GM21367 (cell line): ENCODE measurements at regions not wholly inside any gene's neighbourhood (a gene's known extent, or its start where the extent isn't known, plus 50 kb on each side); places are given as distances from the start of the nearest gene placed in this dataset.

Experiments
- ATAC-seq: cut with Tn5 transposase; IDR thresholded peaks from one replicate; pipeline ENCODE4 v1.9.1; 2021; ENCODE audit not compliant: unreplicated experiment

DNA sequence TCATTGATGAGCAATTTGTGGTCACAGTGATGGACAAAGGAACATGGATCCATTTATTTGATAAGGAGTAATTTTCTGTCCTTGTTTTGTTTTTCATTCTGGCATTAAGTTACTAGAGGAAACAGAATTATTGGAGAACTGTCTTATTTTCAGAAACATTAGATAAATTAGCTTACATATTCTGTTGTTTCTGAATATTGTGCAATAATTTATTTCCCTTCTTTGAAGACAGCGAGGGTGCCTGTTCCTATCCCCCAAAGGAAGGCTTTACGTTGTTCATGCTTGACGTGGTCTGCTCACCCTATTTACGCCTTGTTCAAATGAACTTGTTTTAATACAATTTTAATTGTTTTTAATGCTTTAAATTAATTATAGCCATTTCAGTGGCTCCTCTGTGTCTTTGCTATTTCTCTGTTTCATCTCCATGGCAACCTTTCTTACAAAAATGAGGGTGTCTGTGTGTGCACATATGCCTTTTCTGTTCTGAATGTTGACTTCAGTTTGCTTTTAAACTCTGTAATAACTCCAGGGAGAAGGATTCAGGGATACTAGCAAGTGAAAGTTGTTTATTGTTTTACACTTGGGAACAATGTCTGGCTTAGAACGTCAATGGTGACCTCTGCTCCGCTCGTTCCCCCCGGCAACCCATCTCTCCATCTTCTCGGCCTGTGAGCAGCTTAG is 138.3 kb upstream of the PLET1 start:
- no peak for ATAC-seq

DNA sequence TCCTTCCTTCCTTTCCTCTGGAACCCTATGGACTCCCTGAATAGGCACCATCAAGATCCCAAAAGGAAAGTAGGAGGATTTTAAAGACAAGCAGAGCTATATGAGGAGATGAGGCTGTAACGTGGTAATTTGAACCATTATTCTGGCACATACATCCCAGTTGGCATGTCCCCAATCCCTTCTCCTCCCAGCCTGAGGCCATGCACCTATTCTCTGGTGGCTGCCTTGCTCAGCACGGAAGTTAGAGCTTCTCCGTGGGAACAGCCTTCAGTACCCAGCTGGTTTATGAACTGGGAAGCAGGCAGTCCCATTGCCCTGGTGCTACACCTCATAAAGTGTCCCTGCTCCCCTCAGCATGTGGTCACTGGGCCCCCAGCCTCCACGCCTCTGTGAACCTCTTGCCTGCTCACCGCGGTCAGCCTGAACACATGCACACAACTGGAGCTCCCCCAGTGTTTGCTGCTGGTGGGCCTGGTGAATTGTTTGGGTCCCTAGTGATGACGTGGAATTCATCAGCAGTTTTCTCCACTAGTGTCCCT is 139.9 kb upstream of the PLET1 start:
- no peak for ATAC-seq

DNA sequence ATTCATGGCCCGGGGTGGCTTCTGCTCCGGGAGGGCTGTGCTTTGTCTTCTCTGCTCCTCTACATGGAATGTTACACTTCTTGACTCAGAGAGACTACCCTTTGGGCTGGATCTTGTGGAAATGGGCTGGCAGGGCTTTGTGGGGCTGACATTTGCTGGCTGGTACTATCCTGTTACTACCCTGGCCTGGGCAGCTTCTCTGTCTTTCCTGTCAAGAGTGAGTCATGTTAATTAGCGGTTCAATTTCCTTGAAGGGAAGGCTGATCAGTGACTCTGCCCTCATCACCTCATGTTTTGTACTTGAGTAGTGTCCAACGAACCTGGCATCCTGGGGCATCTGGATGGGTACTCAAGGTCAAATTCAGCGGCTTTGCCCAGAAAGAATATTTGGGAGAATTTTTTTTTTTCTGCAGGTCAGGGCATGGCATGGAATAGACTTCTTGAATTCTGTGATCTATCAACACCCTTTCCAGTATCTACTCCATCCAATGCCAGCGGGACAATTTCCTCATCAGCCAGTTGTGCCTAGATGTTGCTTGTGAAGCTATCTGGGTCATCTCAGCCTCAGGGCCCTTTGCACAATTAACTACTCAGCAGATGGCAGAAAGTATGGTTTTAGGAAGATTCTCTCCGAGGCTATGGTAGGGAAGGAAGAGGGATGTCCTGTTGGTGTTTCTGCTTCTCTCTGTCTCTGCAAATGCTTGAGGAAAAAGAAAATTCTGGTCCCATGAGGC is 140.5 kb upstream of the PLET1 start:
- ATAC-seq = no peak

DNA sequence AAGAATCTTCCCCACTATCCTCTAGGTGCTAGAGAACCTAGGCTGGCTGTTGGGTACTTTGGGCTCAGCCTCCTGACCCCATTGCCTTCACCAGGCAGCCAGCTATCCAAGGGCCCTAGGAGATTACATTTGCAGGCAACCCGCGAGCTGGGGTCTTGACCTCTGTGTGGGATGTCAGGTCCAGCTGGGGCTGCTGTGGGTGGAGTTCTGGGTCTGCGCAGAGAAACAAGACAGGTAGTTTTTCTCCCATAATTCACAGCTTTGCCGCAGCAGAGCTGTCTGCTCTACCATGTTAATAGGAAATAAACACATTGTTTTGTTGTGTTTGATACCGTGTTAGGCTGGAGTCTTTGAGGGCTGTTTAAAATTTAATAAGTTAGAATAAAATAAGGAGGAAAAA is 142.8 kb upstream of the PLET1 start:
- ATAC-seq = no peak

DNA sequence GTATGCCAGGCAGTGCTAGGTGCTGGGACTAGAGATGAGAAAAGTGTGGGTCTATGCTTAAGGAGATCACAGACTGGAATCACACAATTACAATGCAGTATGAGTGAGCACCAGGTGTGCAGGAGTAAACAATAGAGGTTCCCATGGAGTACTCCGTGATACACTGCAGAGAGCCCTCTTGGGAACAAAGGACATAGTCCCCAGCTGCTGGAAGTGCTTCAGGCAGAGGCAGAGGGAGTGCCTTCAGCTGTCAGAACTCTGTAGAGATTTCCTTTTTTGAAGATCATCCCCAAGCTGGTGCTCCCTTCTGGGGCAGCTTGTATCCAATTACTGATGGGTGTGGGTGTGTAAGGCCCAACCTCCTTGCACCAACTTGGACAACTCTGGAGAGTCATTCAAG is 143.5 kb upstream of the PLET1 start:
- no peak for ATAC-seq

DNA sequence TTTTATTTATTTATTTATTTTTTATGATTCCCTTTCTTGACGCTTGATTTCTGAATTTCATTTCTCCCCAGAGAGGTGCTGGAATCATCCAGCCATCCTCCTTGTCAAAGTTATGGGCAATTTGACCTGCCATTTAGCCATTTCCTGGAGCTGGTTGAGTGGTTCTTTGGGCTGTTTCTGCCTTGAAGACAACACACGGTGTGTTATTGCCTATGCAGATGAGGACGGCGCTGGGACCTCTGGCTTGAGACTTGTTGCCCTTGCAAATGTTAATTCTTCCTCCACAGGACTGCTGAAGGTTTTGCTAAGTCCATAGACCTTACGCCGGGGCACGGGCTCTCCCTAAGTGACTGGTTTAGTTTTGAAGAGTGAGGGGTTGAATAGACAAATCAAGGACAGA is 147.9 kb upstream of the PLET1 start:
- no peak for ATAC-seq

DNA sequence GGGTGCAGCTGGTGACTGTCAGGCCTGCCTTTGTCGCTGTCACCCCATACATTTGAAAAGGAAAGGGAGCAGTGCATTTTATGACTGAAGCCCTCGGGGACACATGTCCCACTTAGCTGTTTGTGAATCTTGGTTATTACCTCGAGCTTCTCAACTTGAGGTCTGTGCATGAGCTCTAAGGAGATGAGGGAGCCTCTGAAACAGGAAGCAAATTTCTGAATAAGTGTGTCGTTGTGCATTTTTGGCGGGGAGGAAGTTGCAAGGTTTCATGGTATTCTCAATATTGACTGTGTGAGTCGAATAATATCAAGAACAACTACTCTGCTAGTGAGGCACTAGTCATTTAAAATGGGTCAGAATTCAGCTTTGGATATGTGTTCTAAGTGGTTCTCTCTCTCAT is 149.7 kb upstream of the PLET1 start:
- no peak for ATAC-seq

DNA sequence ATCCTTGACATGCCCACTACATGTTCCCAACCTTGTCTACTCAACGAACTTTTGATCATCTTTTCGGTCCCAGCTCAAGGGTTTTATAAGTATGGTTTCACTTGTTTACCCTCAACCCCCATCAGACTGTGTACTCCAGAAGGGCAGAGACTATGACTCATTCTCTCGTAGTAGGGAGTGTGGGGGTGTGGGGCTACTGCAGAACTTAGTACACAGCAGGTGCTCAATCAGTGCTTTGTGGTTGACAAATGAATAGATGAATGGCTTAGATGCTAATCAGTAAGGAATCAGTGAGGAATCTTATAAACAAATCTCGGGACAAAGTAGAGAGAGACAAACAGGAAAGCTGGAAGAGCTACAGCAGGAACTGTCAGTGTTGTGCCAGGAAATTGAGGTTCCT is 151.7 kb upstream of the PLET1 start:
- ATAC-seq = no peak

DNA sequence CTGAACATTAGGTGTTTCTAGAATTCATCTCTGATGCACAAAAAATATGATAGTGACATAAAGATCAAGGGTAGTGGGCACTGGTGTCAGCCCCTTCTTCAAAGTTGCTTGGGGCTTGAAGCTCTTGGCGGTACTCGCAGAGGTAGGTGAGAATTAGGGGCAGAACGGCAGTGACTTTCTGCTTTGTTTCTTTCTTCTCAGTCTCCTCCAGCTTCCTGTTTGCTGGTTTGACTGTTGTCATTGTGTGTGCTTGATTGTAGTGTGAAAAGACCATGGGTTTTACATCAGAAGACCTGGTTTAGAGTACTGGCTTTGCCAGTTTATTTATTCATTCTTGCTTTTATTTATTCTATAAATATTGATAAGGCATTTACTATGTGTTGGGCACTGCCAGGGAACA is 156.7 kb upstream of the PLET1 start:
- ATAC-seq = no peak

DNA sequence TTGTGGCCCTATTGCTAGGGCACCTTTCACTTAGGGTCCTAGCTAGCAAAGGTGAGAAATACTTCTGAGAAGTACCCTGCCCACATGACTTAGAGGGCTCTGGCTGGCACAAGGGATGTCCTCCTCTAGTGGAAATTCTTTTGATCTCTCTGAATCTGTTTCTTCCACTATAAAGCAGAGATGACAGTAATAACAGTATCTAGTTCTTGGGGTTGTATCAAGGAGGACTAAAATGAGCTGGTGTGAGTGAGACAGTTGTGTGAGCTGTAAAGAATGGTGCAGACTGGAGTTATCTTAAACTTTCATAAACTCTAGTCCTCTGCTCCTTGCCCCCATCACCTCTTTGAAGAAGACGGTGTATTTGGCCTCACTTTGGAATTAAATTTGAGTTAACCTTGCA is 157.8 kb upstream of the PLET1 start:
- no peak for ATAC-seq

DNA sequence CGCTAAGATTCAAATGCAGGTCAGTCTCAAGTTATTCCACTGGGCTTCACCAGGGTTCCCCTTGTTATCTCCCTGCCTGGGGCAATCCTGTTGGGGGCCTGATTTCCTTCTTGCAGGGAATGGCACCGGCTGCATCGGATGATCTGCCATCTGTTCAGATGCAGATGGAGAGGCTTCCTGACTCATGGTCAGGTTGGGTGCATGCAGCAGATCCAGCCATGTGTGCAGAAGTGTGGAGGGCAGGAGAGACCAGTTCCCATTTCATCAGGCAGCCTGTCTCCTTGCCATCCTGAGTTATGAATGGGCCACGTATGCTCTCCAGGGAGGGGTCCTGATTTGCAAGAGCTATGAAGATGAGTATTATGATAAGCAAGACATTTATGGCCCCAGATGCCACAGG is 161.2 kb upstream of the PLET1 start:
- ATAC-seq = no peak

DNA sequence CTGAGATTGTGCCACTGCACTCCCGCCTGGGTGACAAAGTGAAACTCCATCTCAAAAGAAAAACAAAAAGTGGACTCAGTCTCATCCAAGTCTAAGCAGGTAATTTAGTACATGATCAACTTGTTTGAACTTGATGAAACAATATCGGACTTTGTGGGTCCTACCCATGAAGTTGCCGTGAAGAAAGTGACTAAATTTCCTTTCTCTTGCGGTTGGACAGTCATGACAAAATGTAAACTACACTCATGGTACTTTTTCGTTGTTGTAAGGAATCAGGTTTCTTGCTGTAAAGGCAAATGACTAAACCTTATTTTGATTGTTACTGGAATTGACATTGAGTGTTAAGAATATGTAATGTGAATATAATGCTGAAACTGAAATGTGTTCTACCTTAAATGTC is 164.5 kb upstream of the PLET1 start:
- ATAC-seq = no peak

DNA sequence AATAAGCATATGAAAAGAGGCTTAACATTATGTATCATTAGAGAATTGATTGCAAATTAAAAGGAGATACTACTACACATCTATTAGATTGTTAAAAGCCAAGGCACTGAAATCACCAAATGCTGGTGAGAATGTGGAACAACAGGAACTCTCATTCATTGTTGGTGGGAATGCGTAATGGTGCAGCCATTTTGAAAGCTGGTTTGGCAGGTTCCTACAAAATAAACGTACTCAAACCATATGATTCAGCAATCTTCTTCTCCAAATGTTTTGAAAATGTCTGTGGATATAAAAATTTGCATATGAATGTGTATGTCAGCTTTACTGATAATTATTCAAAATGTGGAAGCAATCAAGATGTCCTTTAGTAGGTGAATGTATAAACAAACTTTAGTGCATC is 176.4 kb upstream of the PLET1 start:
- no peak for ATAC-seq

DNA sequence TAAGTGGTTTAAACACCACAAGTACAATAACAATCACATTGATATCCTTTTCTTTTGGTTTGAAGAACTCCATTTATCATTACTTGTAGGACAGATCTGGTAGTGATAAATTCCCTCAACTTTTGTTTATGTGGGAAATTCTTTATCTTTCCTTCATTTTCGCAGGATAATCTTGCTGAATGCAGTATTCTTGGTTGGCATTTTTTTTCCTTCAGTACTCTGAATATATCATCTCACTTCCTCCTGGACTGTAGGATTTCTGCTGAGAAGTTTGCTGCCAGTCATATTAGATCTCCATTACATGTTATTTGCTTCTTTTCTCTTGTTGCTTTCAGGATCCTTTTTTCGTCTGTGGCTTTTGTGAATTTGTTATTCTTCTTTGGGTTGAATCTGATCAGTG is 179.0 kb upstream of the PLET1 start:
- no peak for ATAC-seq

DNA sequence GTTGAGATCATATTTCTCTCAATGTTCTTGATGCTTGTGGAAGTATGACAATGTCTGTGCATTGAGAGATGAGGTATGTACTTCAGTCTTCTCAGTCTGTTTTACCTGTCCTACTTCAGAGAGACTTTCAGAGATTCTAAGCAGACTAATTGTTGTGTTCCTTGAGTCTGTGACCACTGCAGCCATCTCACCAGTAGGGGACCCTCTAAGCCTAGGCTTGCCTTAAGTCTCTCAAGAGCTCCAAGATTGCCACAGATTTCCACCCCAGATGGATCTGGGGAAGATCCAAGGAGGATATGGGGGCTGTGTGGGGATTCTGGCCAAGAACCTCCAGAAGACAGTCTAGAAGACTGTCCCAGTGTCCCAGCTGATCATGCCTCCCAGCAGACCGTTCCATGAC is 179.9 kb upstream of the PLET1 start:
- no peak for ATAC-seq

DNA sequence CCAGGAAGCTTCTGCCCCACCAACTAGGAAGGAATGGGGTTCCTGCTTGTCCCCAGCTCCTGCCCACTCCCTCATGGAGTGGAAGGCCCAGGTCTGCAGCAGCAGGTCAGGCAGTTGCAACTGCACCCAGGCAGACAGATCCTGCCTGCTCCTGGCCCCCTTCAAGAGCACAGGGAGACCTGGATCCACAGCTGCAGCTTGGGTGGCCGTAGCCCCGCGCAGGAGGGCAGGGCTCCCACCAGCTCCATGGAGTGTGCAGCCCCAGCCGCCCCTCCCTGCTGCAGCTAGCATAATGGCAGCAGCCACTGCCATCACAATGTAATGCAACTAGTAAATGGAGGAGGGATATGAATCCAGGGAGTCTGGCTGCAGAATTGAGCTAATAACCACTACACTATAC is 187.5 kb upstream of the PLET1 start:
- ATAC-seq = no peak

DNA sequence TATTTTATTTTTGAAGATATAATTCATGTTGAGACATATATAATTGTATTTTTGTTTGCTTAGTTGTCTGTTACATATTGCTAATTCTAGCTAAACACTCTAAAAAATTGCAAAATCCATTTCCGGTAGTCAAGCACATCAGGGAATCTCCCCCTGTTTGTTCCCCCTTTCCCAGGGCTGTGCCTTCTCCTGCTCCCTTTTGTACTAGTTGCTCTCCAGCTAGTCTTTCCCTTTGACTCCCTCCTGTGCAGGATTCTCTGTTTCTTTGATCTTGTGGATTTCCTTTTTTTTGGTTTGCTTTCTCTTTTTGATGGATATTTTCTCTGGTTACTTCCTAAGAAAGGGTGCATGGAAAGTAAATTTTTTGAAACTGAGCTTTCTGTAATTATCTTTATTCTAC is 188.1 kb upstream of the PLET1 start:
- ATAC-seq = no peak

DNA sequence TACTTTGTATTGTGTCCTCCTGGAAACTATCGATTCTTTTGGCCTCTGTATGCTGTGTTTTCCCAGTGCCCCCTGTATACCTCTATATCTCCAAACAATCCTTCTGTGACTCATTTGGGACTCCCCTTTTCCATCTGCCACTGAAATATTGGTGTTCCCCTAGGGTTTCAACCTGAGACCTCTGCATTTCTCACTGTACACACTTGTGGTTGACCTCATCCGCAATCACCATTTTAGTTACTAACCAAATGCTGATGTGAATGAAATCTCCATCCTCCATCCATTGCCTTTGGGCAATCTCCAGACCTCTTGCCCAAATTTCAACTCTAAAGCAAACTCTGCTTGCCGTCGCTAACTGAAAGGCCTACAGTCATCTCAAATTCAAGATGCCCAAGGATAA is 190.6 kb upstream of the PLET1 start:
- ATAC-seq = no peak

DNA sequence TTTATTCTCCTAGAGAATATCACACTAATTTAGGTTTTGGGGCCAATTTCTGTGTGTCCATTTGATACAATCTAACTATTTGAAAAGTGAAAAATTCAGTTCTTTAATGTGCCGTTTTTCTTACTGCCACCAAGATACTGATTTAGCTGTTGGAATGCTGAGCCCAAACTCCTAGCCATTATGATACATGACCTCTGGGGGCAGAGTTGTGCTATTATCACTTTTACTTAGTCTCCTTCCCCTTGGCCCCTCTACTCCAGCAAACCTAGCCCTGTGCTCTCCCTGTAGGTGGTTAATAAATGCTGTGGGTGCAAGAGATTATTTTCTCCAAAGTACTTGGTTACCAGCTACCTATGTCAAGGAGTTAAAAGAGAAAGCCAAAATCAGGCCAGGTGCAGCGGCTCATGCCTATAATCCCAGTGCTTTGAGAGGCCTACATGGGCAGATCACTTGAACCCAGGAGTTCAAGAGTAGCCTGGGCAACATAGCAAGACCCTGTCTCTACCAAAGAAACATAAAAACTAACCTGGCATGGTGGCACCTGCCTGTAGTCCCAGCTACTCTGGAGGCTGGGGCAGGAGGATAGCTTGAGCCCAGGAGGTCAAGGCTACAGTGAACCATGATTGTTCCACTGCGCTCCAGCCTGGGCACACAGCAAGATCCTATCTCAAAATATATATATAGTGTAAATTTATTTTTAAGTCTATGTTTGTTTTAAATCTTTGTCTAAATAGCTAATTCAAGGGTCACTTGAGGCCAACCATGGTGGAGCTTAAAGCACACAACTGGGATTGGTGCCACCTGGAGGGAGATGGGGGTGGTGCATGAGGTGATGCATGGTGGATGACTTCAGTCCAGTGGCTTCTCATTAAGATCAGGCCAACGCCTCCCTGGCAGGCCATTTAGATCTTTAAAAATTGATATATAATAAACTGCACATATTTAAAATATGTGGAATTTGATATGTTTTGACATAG is 193.2 kb upstream of the PLET1 start:
- ATAC-seq = no peak

DNA sequence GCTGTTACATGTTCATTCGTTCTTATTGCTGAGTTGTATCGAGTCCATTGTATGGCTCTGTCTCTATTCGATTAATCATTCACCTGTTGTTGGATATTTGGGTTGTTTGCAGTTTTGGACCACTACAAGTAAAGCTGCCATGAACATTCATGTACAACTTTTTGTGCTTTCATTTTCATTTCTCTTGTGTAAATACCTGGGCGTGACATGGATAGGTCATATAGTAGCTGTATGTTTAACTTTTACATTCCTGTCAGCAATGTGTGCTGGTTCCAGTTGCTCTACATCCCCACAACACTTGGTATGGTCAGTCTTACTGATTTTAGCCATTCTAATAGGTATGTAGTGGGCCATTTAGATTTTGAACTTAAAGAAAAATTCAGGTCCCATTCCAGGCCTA is 194.2 kb upstream of the PLET1 start:
- ATAC-seq = no peak

DNA sequence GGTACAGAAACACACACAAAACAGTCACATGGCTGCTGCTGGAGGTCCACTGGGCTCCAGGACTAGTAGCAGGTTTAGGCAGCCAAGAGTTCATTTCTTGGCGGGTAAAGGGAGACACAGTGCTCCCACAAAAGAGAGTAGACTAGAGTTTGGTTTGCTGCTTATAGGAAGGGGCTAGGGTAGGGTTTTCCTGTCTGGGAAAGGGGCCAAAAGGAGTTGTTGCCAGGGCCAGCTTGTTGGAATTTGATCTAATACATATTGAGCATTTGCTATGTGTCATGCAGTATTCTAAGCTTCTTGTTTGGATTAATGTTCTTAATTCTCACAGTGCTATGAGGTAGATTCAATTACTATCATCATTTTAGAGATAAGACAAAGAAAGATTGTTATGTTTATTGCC is 195.1 kb upstream of the PLET1 start:
- ATAC-seq = no peak

DNA sequence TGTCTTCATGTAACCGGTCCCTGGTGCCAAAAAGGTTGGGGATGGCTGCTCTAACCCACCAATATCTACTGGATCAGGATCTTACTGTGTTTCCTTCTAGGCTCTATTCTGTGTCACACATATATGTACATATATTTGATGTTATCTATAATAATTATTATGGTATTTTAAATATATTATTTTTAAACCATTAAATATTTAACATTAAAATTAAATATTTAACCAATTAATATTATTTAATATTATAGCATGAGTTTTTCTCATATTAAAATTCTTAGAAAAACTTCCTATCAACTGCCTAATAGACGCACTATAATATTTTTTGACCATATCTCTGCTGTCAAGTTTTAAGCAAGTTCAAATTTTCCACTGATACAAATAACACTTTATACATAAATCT is 196.9 kb upstream of the PLET1 start:
- ATAC-seq = no peak
